CD4-positive, alpha-beta T cell treated with Interleukin-15 for 1 hour (primary cell): ENCODE measurements at regions not wholly inside any gene's neighbourhood (a gene's known extent, or its start where the extent isn't known, plus 50 kb on each side); places are given as distances from the start of the nearest gene placed in this dataset.
"Not testable (repeated sequence)": the region's sequence is repeated elsewhere in the genome, so short reads cannot be mapped to it uniquely, and the experiment has no call there.

Source experiments
- DNase-seq: peaks from one replicate; pipeline ENCODE4 v3.0.0-alpha.2; 2020

DNA sequence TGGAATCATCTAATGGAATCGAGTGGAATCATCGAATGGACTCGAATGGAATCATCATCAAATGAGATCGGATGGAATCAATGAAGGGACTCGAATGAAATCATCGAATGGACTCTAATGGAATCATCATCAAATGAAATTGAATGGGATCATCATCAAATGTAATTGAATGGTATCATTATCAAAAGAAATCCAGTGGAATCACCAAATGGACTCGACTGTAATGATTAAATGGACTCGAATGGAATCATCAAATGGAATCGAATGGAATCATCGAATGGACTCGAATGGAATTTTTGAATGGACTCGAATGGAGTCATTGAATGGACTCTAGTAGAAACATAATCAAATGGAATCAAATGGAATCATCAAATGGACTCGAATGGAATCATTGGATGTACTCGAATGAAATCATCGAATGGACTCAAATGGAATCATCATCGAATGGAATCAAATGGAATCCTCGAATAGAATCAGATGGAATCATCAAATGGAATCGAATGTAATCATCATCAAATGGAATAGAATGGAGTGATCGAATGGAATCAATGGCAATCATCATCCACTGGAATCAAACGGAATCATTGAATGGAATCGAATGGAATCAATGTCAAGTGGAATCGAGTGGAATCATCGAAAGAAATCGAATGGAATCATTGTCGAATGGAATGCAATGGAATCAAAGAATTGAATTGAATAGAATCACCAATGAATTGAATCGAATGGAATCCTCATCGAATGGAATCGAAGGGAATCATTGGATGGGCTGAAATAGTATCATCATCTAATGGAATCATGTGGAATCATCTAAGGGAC, 234.2 kb downstream of the SHCBP1 start:
- DNase-seq, result peak; percentile 33

DNA sequence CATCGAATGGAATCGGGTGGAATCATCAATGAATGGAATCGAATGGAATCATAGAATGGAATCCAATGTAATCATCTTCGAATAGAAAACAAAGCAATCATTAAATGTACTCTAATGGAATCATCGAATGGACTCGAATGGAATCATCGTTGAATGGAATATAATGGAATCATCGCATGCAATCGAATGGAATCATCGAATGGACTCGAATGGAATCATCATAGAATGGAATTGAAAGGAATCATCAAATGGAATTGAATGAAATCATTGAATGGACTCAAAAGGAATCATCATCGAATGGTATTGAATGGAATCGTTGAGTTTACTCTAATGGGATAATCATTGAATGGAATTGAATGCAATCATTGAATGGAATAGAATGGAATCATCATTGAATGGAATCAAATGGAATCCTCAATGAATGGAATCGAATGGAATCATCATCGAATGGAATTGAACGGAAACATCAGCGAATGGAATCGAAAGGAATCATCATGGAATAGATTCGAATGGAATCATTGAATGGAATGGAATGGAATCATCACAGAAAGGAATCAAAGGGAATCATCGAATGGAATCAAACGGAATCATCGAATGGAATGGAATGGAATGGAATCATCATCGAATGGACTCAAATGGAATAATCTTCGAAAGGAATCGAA, 234.9 kb downstream of the SHCBP1 start:
- DNase-seq, result not testable (repeated sequence)

DNA sequence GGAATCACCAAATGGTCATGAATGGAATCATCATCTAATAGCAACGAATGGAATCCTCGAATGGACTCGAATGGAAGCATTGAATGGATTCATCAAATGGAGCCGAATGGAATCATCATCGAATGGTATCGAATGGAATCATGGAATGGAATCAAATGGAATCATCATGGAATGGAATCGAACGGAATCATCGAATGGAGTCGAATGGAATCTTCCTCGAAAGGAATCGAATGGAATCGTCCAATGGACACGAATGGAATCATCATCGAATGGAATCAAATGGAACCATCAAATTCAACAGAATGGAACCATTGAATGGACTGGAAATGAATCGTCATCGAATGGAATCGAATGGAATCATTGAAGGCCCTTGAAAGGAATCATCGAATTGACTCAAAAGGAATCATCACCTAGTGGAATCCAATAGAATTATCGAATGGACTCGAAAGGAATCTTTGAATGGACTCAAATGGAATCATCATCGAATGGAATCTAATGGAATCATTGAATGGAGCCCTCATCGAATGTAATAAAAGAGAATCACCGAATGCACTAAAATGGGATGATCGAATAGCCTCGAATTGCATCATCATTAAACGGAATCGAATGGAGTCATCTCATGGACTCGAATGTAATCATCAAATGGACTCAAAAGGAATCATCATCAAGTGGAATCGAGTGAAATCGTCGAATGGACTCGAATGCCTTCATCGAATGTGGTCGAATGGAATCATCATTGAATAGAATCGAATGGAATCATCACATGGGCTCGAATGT, 236.7 kb downstream of the SHCBP1 start:
- DNase-seq, result peak; percentile 29

DNA sequence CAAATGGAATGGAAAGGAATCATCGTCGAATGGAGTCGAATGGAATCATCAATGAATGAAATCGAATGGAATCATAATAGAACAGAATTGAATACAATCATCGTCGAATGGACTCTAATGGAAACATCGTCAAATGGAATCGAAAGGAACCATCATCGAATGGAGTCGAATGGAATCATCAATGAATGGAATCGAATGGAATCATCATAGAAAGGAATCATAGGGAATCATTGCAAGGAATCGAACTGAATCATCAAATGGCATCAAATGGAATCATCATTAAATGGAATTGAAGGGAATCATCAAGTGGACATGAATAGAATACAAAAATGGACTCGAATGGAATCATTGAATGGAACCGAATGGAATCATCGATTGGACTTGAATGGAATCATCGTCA, 237.6 kb downstream of the SHCBP1 start:
- not testable (repeated sequence) for DNase-seq

DNA sequence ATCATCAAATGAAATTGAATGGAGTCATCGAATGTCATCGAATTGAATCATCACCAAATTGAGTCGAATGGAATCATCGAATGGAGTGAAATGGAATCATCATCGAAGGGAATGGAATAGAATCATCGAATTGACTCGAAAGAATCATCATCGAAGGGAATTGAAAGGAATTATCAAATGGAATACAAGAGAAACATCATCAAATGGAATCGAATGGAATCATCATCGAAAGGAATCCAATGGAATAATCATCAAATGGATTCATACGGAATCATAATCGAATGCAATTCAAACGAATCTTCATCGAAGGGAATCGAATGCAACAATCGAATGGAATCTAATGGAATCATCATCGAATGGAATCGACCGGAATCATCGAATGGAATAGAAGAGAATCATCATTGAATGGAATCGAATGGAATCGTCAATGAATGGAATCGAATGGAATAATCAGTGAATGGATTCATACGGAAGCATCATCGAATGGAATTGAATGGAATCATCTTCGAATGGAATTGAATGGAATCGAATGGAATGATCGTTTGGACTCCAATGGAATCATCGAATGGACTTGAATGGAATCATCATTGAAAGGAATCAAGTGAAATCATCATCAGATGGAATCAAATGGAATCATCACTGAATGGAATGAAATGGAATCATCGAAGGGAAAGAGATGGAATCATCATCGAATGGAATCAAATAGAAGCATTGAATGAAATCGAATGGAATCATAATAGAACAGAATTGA, 238.2 kb downstream of the SHCBP1 start:
- not testable (repeated sequence) for DNase-seq

DNA sequence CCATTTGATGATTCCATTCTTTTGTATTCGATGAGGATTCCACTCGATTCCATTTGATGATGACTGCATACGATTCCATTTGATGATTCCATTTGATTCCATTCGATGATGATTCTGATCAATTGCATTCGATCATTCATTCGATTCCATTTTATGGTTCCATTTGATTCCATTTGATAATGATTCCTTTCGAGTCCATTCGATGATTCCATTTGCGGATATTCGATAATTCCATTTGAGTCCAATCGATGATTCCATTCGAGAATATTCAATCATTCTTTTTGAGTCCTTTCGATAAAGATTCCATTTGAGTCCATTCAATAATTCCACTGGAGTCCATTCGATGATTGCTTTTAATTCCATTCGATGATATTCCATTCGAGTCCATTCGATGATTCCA, 239.1 kb downstream of the SHCBP1 start:
- not testable (repeated sequence) for DNase-seq

DNA sequence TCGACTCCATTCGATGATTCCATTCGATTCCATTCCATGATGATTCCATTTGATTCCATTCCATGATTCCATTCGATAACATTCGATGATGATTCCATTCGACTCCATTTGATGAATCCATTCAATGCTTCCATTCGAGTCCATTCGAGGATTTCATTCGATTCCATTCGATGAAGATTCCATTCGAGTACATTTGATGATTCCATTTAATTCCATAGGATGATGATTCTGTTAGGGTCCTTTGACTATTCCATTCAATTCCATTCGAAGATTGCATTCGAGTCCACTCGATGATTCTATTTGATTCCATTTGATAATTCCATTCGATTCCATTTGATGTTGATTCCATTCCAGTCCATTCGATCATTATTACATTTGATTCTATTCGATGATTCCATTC, 239.8 kb downstream of the SHCBP1 start:
- not testable (repeated sequence) for DNase-seq
